ENCODE measurements at regions not wholly inside any gene's neighbourhood (a gene's known extent, or its start where the extent isn't known, plus 50 kb on each side); places are given as distances from the start of the nearest gene placed in this dataset.

DNA sequence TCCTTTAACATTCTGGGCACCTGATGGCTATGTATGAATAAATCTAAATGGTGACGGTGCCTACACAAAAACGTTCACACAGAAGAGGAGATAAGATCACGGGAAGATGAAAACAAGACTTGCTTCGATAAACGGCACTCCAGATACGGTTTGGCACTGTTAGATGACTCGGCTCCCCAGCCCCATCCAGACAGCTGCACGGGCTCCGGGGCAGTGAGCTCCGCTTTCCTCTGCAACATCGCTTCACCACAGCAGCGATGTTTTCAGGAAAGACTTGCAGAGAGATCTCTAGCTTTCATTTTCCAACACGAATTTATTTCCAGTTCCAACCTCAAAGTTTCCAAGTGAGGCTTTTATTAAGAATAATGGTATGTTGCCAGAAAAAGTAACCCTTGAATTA, 132.1 kb downstream of the KLF6 start:
- no peak for TF ChIP-seq POLR2A (IDR thresholded peaks at IDR 0.05; ENCODE audit: low read depth, low read length)
- no peak for TF ChIP-seq POLR2AphosphoS5 (IDR thresholded peaks at IDR 0.05; ENCODE audit: low read depth, low read length)

All from GM12892 (cell line).